Stimulated activated memory B cell treated with anti-CD40 and anti-IgM and Interleukin-4, amounts not matched to agents 10 μg/mL and 1 μg/mL and 100 μg/mL, for 72 hours (primary cell): ENCODE measurements at regions not wholly inside any gene's neighbourhood (a gene's known extent, or its start where the extent isn't known, plus 50 kb on each side); places are given as distances from the start of the nearest gene placed in this dataset.

Source experiments
- ATAC-seq: fragments of 150-1000 bp; cut with Tn5 transposase; 2 replicates; pipeline ENCODE4 v1.10.0; 2021
- H3K27ac Mint-ChIP-seq: one replicate; pipeline ENCODE4 v1.8.0; 2022; ENCODE audit warnings: mild to moderate bottlenecking, mixed read lengths
- H3K27me3 Mint-ChIP-seq: one replicate; pipeline ENCODE4 v1.8.0; 2022; ENCODE audit warnings: mixed read lengths
- H3K36me3 Mint-ChIP-seq: one replicate; pipeline ENCODE4 v1.8.0; 2022; ENCODE audit warnings: mixed read lengths
- H3K4me1 Mint-ChIP-seq: one replicate; pipeline ENCODE4 v1.8.0; 2022; ENCODE audit warnings: mixed read lengths
- H3K4me3 Mint-ChIP-seq: one replicate; pipeline ENCODE4 v1.8.0; 2022; ENCODE audit warnings: mild to moderate bottlenecking, moderate library complexity, mixed read lengths
- H3K9me3 Mint-ChIP-seq: one replicate; pipeline ENCODE4 v1.8.0; 2022; ENCODE audit warnings: mixed read lengths

GRCh38 chr18:56470406-56471351 lies 167.7 kb downstream of the TXNL1 start:
- Mint-ChIP-seq H3K4me1 (no peaks in the 10 kb centered on the region), H3K9me3 (peaks cover 9% of the 10 kb centered on the region), H3K36me3 (no peaks in the 10 kb centered on the region), H3K27ac (no peak overlapping the region), H3K4me3 (no peak overlapping the region), H3K27me3 (no peaks in the 10 kb centered on the region)
- peak; percentile 18 for ATAC-seq

DNA sequence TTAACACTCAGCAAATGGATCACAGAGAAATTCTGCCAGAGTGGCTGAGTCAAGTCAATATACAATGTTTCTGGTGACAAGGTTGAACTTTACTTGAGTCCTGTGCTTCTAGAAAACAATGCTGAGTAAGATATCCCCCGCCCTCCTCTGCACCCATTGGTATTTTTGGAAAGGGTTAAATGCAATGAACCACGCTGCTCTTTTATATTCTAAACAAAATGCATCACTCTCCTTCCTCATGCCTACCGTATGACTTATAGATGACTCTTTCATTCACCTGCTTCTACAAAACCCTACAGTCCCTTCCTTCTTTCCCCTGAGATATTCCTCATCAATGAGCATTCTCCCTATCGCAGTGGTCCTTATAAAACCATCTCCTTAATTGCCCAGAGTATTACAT lies 168.8 kb downstream of the TXNL1 start:
- Mint-ChIP-seq H3K9me3 (peaks cover 15% of the 10 kb centered on the region), H3K27me3 (no peaks in the 10 kb centered on the region), H3K4me3 (no peak overlapping the region), H3K27ac (no peak overlapping the region), H3K4me1 (no peaks in the 10 kb centered on the region), H3K36me3 (no peaks in the 10 kb centered on the region)
- ATAC-seq, result no peak

GRCh38 chr18:56468396-56468795 lies 170.0 kb downstream of the TXNL1 start:
- Mint-ChIP-seq H3K4me1 (no peaks in the 10 kb centered on the region), H3K27ac (no peak overlapping the region), H3K9me3 (peaks cover 15% of the 10 kb centered on the region), H3K36me3 (no peaks in the 10 kb centered on the region), H3K4me3 (no peak overlapping the region), H3K27me3 (no peaks in the 10 kb centered on the region)
- ATAC-seq, result no peak

GRCh38 chr18:56462276-56462675 lies 176.1 kb downstream of the TXNL1 start:
- no peak for ATAC-seq
- Mint-ChIP-seq H3K9me3 (peaks cover 16% of the 10 kb centered on the region), H3K4me3 (no peak overlapping the region), H3K36me3 (no peaks in the 10 kb centered on the region), H3K27ac (no peak overlapping the region), H3K4me1 (no peaks in the 10 kb centered on the region), H3K27me3 (no peaks in the 10 kb centered on the region)

- no peaks in the 10 kb centered on the region for H3K27me3 Mint-ChIP-seq
- no peaks in the 10 kb centered on the region for H3K36me3 Mint-ChIP-seq
- H3K9me3 Mint-ChIP-seq, result peaks cover 16% of the 10 kb centered on the region
- ATAC-seq, result no peak
- no peak overlapping the region for H3K4me3 Mint-ChIP-seq
- no peaks in the 10 kb centered on the region for H3K4me1 Mint-ChIP-seq
- H3K27ac Mint-ChIP-seq, result no peak overlapping the region
Measured at GRCh38 chr18:56461151-56461550, 177.2 kb downstream of the TXNL1 start.

DNA sequence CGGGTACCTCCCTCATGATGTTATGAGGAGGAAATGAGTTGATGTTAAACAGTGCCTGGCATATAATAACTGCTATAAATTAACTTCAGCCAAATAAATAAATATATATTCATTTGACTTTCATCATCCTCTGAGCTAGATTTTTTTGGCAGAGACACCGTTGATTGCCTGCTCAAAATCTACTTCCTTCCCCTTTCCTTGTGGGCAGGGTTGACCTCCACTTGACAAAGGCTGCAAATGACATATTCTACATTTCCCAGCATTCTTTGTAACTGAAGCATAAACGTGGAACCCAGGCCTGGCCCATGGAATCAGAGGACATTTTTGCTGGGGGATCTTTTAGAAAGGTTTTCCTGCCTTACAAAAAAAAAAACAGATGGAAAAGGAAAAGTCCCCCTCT lies 177.8 kb downstream of the TXNL1 start:
- Mint-ChIP-seq H3K36me3 (no peaks in the 10 kb centered on the region), H3K27ac (no peak overlapping the region), H3K27me3 (no peaks in the 10 kb centered on the region), H3K4me3 (no peak overlapping the region), H3K4me1 (no peaks in the 10 kb centered on the region), H3K9me3 (peaks cover 12% of the 10 kb centered on the region)
- no peak for ATAC-seq

GRCh38 chr18:56458770-56459712 lies 179.4 kb downstream of the TXNL1 start:
- peaks cover 7% of the 10 kb centered on the region for H3K9me3 Mint-ChIP-seq
- peaks cover 15% of the 10 kb centered on the region for H3K27me3 Mint-ChIP-seq
- no peaks in the 10 kb centered on the region for H3K36me3 Mint-ChIP-seq
- H3K27ac Mint-ChIP-seq, result no peak overlapping the region
- no peaks in the 10 kb centered on the region for H3K4me1 Mint-ChIP-seq
- H3K4me3 Mint-ChIP-seq, result no peak overlapping the region
- no peak for ATAC-seq

GRCh38 chr18:56455874-56456273 lies 182.5 kb downstream of the TXNL1 start:
- no peak overlapping the region for H3K27ac Mint-ChIP-seq
- no peak overlapping the region for H3K4me3 Mint-ChIP-seq
- H3K4me1 Mint-ChIP-seq, result no peaks in the 10 kb centered on the region
- ATAC-seq, result no peak
- H3K27me3 Mint-ChIP-seq, result peaks cover 15% of the 10 kb centered on the region
- no peaks in the 10 kb centered on the region for H3K9me3 Mint-ChIP-seq
- H3K36me3 Mint-ChIP-seq, result no peaks in the 10 kb centered on the region

DNA sequence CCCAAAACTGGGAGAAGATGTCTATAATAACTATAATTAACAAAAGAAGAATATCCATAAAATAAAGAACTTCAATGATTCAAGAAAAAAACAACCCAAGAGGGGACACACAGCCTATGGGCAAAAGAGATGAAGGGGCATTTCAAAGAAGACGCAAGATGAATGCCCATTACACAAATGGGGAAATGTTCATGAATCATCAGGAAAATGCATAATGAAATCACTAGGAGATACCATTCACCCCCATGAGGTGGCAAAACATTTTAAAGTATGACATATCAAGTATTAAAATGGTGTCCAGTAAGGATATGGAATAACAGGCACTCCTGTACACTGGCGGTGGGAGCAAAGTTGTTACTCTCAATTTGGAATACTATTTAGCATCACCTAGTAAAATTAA lies 183.3 kb downstream of the TXNL1 start:
- no peak overlapping the region for H3K27ac Mint-ChIP-seq
- H3K4me3 Mint-ChIP-seq, result no peak overlapping the region
- ATAC-seq, result no peak
- peaks cover 15% of the 10 kb centered on the region for H3K27me3 Mint-ChIP-seq
- H3K9me3 Mint-ChIP-seq, result no peaks in the 10 kb centered on the region
- no peaks in the 10 kb centered on the region for H3K36me3 Mint-ChIP-seq
- no peaks in the 10 kb centered on the region for H3K4me1 Mint-ChIP-seq

DNA sequence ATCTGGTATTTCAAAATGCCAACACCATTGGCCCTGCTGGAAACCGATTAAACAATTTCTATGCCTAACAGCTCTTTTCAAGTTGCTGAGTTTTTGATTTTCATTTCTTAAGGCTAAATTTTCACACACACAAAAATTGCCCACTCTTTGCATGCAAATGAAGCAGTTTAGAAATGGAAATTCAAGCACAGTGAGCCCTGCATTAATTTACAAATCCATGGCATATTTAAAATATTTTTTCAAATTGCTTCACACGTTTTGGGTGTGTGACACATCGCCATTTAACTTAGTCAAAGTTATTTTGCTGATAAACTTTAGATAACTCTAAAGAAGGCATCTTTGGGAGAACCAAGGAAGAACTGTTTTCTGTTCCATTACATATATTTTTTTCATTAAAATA lies 184.8 kb downstream of the TXNL1 start:
- Mint-ChIP-seq H3K4me3 (no peak overlapping the region), H3K27ac (no peak overlapping the region), H3K27me3 (peaks cover 15% of the 10 kb centered on the region), H3K4me1 (no peaks in the 10 kb centered on the region), H3K36me3 (no peaks in the 10 kb centered on the region), H3K9me3 (no peaks in the 10 kb centered on the region)
- ATAC-seq, result no peak

GRCh38 chr18:56451188-56451587 lies 187.2 kb downstream of the TXNL1 start:
- no peak overlapping the region for H3K27ac Mint-ChIP-seq
- H3K9me3 Mint-ChIP-seq, result no peaks in the 10 kb centered on the region
- no peak for ATAC-seq
- no peaks in the 10 kb centered on the region for H3K36me3 Mint-ChIP-seq
- peaks cover 15% of the 10 kb centered on the region for H3K27me3 Mint-ChIP-seq
- H3K4me1 Mint-ChIP-seq, result no peaks in the 10 kb centered on the region
- no peak overlapping the region for H3K4me3 Mint-ChIP-seq

- H3K27ac Mint-ChIP-seq, result no peak overlapping the region
- H3K4me3 Mint-ChIP-seq, result no peak overlapping the region
- H3K4me1 Mint-ChIP-seq, result no peaks in the 10 kb centered on the region
- ATAC-seq, result no peak
- H3K36me3 Mint-ChIP-seq, result no peaks in the 10 kb centered on the region
- H3K27me3 Mint-ChIP-seq, result no peaks in the 10 kb centered on the region
- no peaks in the 10 kb centered on the region for H3K9me3 Mint-ChIP-seq
Measured at GRCh38 chr18:56448751-56449150, 189.6 kb downstream of the TXNL1 start.

GRCh38 chr18:56445422-56445821 lies 193.0 kb downstream of the TXNL1 start:
- Mint-ChIP-seq H3K4me1 (no peaks in the 10 kb centered on the region), H3K9me3 (peaks cover 8% of the 10 kb centered on the region), H3K36me3 (no peaks in the 10 kb centered on the region), H3K4me3 (no peak overlapping the region), H3K27ac (no peak overlapping the region), H3K27me3 (no peaks in the 10 kb centered on the region)
- peak; percentile 34 for ATAC-seq

DNA sequence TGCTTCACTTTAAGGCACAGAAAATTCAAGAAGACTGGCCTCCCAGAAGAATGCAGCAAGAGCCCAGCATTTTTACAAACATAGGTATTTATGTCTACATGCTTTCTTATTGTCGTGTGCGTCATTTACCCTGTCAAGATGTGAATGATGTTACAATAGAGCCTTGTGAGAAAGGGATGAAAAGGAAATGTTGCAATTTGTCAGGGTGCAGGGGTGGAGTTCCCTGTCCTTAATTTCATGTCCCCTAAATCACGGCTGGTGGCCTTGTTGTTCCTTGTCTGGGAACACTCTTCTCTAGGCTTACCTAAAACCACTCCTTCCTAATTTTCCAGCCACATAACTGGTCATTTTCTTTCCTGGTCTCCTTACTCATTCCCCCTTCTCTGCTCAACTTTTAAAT lies 194.2 kb downstream of the TXNL1 start:
- H3K4me1 Mint-ChIP-seq, result no peaks in the 10 kb centered on the region
- peaks cover 15% of the 10 kb centered on the region for H3K9me3 Mint-ChIP-seq
- H3K27ac Mint-ChIP-seq, result no peak overlapping the region
- no peaks in the 10 kb centered on the region for H3K27me3 Mint-ChIP-seq
- H3K36me3 Mint-ChIP-seq, result no peaks in the 10 kb centered on the region
- H3K4me3 Mint-ChIP-seq, result no peak overlapping the region
- ATAC-seq, result no peak

- Mint-ChIP-seq H3K27ac (no peak overlapping the region), H3K27me3 (no peaks in the 10 kb centered on the region), H3K9me3 (peaks cover 15% of the 10 kb centered on the region), H3K4me1 (no peaks in the 10 kb centered on the region), H3K36me3 (no peaks in the 10 kb centered on the region), H3K4me3 (no peak overlapping the region)
- peak; percentile 27 for ATAC-seq
Measured at GRCh38 chr18:56443166-56443907, 195.1 kb downstream of the TXNL1 start.
